Peyer's patch (tissue), 4 donors: ENCODE measurements at regions not wholly inside any gene's neighbourhood (a gene's known extent, or its start where the extent isn't known, plus 50 kb on each side); places are given as distances from the start of the nearest gene placed in this dataset.

Experiments
- DNase-seq, 3 donors: peaks; one replicate each; pipeline ENCODE4 v3.0.0-alpha.2; 2017 to 2019
- H3K27ac ChIP-seq, 4 donors: fragments of 200-600 bp; sonication (generic); one replicate each; pipeline ENCODE4 v1.5.1; 2016 to 2019
- H3K27me3 ChIP-seq, 2 donors: fragments of 200-600 bp; sonication (generic); one replicate each; pipeline ENCODE4 v1.5.1; 2019
- H3K36me3 ChIP-seq, 3 donors: fragments of 200-600 bp; sonication (generic); one replicate each; pipeline ENCODE4 v1.5.1; 2016 to 2019
- H3K4me1 ChIP-seq, 4 donors: fragments of 200-600 bp; sonication (generic); one replicate each; pipeline ENCODE4 v1.5.1; 2016 to 2019
- H3K4me3 ChIP-seq, 4 donors: fragments of 200-600 bp; sonication (generic); 1 replicate in 3 of 4; 2 replicates in 1 of 4; pipeline ENCODE4 v1.5.1; 2016 to 2019; ENCODE audit warnings: mild to moderate bottlenecking in 1 of 4
- H3K9me3 ChIP-seq, 4 donors: fragments of 200-600 bp; sonication (generic); one replicate each; pipeline ENCODE4 v1.5.1; 2016 to 2019; ENCODE audit warnings: mild to moderate bottlenecking in 1 of 4
- CTCF ChIP-seq, 6 experiments: fragments of 450-650 bp in 4 of 6; fragments of 200-600 bp in 2 of 6; sonication (generic) in 1 of 6; IDR thresholded peaks; one replicate each; pipeline ENCODE4 v1.5.1; 2017 to 2019; ENCODE audit warnings: antibody characterized with exemption in 6 of 6, mild to moderate bottlenecking in 3 of 6, moderate library complexity in 1 of 6
- POLR2A ChIP-seq, 2 donors: fragments of 450-650 bp; IDR thresholded peaks; one replicate each; pipeline ENCODE4 v1.5.1; 2017; ENCODE audit warnings: antibody characterized with exemption in 2 of 2, mild to moderate bottlenecking in 2 of 2, moderate library complexity in 2 of 2

DNA sequence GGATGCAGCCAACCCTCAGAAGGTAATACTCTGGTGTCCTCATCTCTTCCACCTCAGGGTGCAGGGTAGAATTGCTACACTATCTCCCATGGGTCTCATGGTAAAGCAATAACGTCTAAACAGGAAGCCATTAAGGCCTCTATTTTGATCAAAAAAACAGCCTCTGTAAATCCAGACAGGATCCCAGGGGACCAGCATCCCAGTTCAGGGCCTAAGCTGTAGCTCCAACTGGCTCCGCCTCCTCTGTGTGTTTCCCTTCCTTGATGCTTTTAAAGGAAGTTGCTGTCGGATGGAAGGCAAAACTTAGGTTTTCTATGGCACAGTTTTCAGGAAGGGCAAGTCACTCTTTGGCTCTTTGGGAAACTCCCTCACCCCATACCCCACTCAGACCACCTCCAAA lies 222.0 kb downstream of the MAFB start:
- peak overlapping the region in 1 of 4 donors; percentile 42 for H3K27ac ChIP-seq
- TF ChIP-seq POLR2A (IDR thresholded peaks at IDR 0.05) (no peak), CTCF (IDR thresholded peaks at IDR 0.05) (no peak)

GRCh38 chr20:40464731-40465208 lies 224.3 kb downstream of the MAFB start:
- Histone ChIP-seq H3K4me1 (no peaks in the 10 kb centered on the region), H3K4me3 (no peak overlapping the region), H3K36me3 (no peaks in the 10 kb centered on the region), H3K27ac (peak overlapping the region in 2 of 4 donors; percentile 26 to 47), H3K27me3 (no peaks in the 10 kb centered on the region), H3K9me3 (no peaks in the 10 kb centered on the region)
- DNase-seq, result no peak
- TF ChIP-seq CTCF (IDR thresholded peaks at IDR 0.05) (no peak), POLR2A (IDR thresholded peaks at IDR 0.05) (no peak)

More for the DNA sequence above, 222.0 kb downstream of the MAFB start:
- no peaks in the 10 kb centered on the region for H3K27me3 ChIP-seq
- no peaks in the 10 kb centered on the region for H3K36me3 ChIP-seq
- H3K4me3 ChIP-seq, result no peak overlapping the region
- no peaks in the 10 kb centered on the region for H3K4me1 ChIP-seq
- DNase-seq, result no peak
- no peaks in the 10 kb centered on the region for H3K9me3 ChIP-seq

GRCh38 chr20:40463171-40463570 lies 225.9 kb downstream of the MAFB start:
- no peak for DNase-seq
- TF ChIP-seq CTCF (IDR thresholded peaks at IDR 0.05) (no peak), POLR2A (IDR thresholded peaks at IDR 0.05) (no peak)
- H3K36me3 ChIP-seq, result no peaks in the 10 kb centered on the region
- H3K4me3 ChIP-seq, result no peak overlapping the region
- H3K27me3 ChIP-seq, result no peaks in the 10 kb centered on the region
- no peak overlapping the region for H3K27ac ChIP-seq
- H3K9me3 ChIP-seq, result no peaks in the 10 kb centered on the region
- H3K4me1 ChIP-seq, result no peaks in the 10 kb centered on the region

DNA sequence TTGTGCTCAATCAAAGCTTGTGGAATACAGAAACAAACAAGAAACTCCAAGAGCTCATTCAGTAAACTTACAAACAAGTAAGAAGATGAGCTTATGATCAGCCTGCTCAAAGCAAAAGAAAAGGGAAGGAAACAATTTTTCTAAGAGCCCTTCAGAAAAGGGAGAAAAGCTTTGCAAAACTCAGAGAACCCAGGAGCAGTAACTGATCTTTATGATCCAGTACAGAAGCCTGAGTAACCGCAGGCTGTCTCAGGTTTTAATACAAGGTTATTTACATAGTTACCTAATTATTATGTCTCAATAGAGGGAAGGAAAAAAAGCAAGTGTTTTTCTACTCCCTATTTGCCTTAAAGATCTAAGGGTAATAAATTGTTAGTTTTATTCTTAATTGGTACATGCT lies 226.5 kb downstream of the MAFB start:
- Histone ChIP-seq H3K4me1 (no peaks in the 10 kb centered on the region), H3K4me3 (no peak overlapping the region), H3K36me3 (no peaks in the 10 kb centered on the region), H3K9me3 (no peaks in the 10 kb centered on the region), H3K27ac (no peak overlapping the region), H3K27me3 (no peaks in the 10 kb centered on the region)
- TF ChIP-seq POLR2A (IDR thresholded peaks at IDR 0.05), result no peak
- DNase-seq, result no peak

DNA sequence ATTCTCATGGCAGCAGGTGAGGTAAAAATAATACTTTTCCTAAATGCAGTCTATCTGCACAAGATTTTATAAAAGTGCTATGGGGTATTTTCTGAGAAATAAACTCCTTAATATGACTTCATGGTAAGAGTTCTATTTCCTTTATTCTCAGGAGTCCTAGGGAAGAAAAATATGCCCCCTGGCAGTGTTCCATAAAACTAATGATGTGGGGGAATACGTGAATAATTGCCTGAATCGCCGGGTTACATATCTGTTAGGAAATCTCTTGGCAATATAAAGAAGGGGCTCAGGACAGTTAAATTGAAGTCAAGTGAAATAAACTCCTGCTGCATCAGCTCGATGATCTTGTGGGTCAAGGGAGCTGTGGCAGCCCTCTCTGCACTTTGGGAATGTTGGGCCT lies 229.7 kb downstream of the MAFB start:
- Histone ChIP-seq H3K9me3 (no peaks in the 10 kb centered on the region), H3K27me3 (no peaks in the 10 kb centered on the region), H3K36me3 (no peaks in the 10 kb centered on the region), H3K4me3 (no peak overlapping the region), H3K27ac (no peak overlapping the region), H3K4me1 (no peaks in the 10 kb centered on the region)
- TF ChIP-seq POLR2A (IDR thresholded peaks at IDR 0.05) (no peak), CTCF (IDR thresholded peaks at IDR 0.05) (no peak)
- no peak for DNase-seq

DNA sequence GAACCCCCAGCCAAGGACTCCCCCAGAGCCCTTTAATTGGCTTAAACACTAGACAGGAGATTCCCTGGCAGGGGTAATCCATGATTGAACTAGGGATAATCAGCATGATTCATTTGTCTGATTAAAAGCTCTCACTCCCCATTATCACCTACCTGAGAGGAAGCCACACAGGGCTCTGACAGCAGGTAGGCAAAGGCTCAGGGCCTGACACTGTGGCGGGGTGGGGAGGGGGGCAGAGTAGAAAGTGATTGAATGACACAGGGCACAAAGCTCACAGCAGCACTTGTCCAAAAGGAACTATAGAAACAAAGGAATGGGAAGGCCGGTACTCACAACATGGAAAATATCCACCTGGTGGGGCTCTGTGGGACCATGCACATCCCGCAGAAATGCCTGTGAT lies 231.6 kb downstream of the MAFB start:
- Histone ChIP-seq H3K27me3 (no peaks in the 10 kb centered on the region), H3K36me3 (no peaks in the 10 kb centered on the region), H3K9me3 (no peaks in the 10 kb centered on the region), H3K4me1 (no peaks in the 10 kb centered on the region), H3K27ac (no peak overlapping the region), H3K4me3 (no peak overlapping the region)
- no peak for TF ChIP-seq CTCF (IDR thresholded peaks at IDR 0.05)
- no peak for TF ChIP-seq POLR2A (IDR thresholded peaks at IDR 0.05)
- no peak for DNase-seq
